ENCODE measurements at regions not wholly inside any gene's neighbourhood (a gene's known extent, or its start where the extent isn't known, plus 50 kb on each side); places are given as distances from the start of the nearest gene placed in this dataset.

DNA sequence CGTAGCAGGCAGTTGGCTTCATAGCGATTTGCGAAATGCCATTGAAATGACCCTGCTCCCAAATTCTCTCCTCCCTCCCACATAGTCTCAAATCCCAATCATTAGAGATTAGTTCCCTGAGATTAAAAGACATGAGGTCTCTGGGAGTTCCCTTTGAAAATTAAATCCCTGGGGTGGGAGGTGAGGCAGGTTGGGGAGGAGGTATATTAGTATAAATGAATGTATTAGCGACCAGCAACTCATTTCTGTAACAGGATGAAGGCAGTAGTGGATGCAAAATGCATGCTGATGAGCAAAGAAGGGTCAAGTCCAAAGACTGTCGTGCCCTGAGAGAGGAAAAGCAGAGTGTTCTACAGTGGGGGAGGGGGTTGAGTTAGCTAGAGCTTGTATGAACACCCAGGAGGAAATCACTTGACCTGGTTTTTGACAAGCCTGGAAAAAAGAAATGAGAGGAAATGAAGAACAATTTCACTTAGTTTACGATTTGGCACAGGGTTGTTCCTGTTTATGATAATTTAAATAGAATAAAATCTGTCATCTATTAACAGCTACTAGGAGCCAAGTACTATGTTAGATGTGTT, 79.6 kb upstream of the MTPN start:
- TF ChIP-seq, protein P1, sequence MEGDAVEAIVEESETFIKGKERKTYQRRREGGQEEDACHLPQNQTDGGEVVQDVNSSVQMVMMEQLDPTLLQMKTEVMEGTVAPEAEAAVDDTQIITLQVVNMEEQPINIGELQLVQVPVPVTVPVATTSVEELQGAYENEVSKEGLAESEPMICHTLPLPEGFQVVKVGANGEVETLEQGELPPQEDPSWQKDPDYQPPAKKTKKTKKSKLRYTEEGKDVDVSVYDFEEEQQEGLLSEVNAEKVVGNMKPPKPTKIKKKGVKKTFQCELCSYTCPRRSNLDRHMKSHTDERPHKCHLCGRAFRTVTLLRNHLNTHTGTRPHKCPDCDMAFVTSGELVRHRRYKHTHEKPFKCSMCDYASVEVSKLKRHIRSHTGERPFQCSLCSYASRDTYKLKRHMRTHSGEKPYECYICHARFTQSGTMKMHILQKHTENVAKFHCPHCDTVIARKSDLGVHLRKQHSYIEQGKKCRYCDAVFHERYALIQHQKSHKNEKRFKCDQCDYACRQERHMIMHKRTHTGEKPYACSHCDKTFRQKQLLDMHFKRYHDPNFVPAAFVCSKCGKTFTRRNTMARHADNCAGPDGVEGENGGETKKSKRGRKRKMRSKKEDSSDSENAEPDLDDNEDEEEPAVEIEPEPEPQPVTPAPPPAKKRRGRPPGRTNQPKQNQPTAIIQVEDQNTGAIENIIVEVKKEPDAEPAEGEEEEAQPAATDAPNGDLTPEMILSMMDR (IDR thresholded peaks at IDR 0.05) = no peak
- no peak for TF ChIP-seq POLR2A (IDR thresholded peaks at IDR 0.05)

Measured in prostate gland (tissue), 2 donors.